CD14-positive monocyte (primary cell): ENCODE measurements at regions not wholly inside any gene's neighbourhood (a gene's known extent, or its start where the extent isn't known, plus 50 kb on each side); places are given as distances from the start of the nearest gene placed in this dataset.

Source experiments
- DNase-seq, 3 donors: peaks; one replicate each; pipeline ENCODE4 v3.0.0-alpha.2; 2011 to 2022
- H2AFZ ChIP-seq: 2 replicates; pipeline ENCODE4 v1.6.0; 2012; ENCODE audit warnings: mild to moderate bottlenecking, low read depth, low read length, inconsistent platforms; ENCODE audit not compliant: insufficient read depth, poor library complexity, severe bottlenecking
- H3K27ac ChIP-seq, 2 donors: 1 replicate in 1 of 2; 2 replicates in 1 of 2; pipeline ENCODE4 v1.5.1; 2012 to 2013; ENCODE audit warnings: low read length in 2 of 2, control low read depth in 1 of 2, inconsistent platforms in 1 of 2, low read depth in 1 of 2, mild to moderate bottlenecking in 1 of 2
- H3K27me3 ChIP-seq, 2 donors: one replicate each; pipeline versions ENCODE4 v1.6.0 to v1.6.1; 2011 to 2013; ENCODE audit warnings: low read length in 2 of 2; ENCODE audit not compliant: control insufficient read depth in 2 of 2, insufficient read depth in 2 of 2
- H3K36me3 ChIP-seq, 2 donors: replicated peaks in 1 of 2; 1 replicate in 1 of 2; 2 replicates in 1 of 2; pipeline versions ENCODE4 v1.5.1 to v1.6.1; 2012 to 2013; ENCODE audit warnings: low read length in 2 of 2, control low read depth in 1 of 2, inconsistent platforms in 1 of 2, mild to moderate bottlenecking in 1 of 2; ENCODE audit not compliant: insufficient read depth in 2 of 2, control insufficient read depth in 1 of 2
- H3K4me1 ChIP-seq, 2 donors: 1 replicate in 1 of 2; 2 replicates in 1 of 2; pipeline versions ENCODE4 v1.5.1 to v1.6.1; 2012 to 2013; ENCODE audit warnings: low read length in 2 of 2, control low read depth in 1 of 2, inconsistent platforms in 1 of 2, mild to moderate bottlenecking in 1 of 2, moderate library complexity in 1 of 2; ENCODE audit not compliant: insufficient read depth in 2 of 2, control insufficient read depth in 1 of 2
- H3K4me2 ChIP-seq: replicated peaks from 2 replicates; pipeline ENCODE3; 2012; ENCODE audit warnings: low read length, moderate library complexity, mild to moderate bottlenecking; ENCODE audit not compliant: poor library complexity, severe bottlenecking; ENCODE audit errors: extremely low read depth
- H3K4me3 ChIP-seq, 3 experiments: fragments of 200-600 bp in 1 of 3; sonication (generic) in 1 of 3; replicated peaks in 1 of 3; 1 replicate in 2 of 3; 2 replicates in 1 of 3; pipeline ENCODE4 v1.5.1; 2011 to 2013; ENCODE audit warnings: low read length in 3 of 3, mild to moderate bottlenecking in 3 of 3, control low read depth in 2 of 3, low read depth in 2 of 3, inconsistent platforms in 1 of 3, moderate library complexity in 1 of 3
- H3K79me2 ChIP-seq: 2 replicates; pipeline ENCODE4 v1.6.0; 2012; ENCODE audit warnings: mild to moderate bottlenecking, control low read depth, inconsistent platforms, low read length, moderate library complexity; ENCODE audit not compliant: insufficient read depth
- H3K9ac ChIP-seq: 2 replicates; pipeline ENCODE4 v1.6.0; 2017; ENCODE audit warnings: low read length, mild to moderate bottlenecking; ENCODE audit not compliant: insufficient read depth, poor library complexity, severe bottlenecking
- H3K9me3 ChIP-seq, 2 donors: replicated peaks in 1 of 2; 1 replicate in 1 of 2; 2 replicates in 1 of 2; pipeline versions ENCODE4 v1.5.1 to v1.6.1; 2012 to 2013; ENCODE audit warnings: low read length in 2 of 2, control low read depth in 1 of 2; ENCODE audit not compliant: control insufficient read depth in 1 of 2, insufficient read depth in 1 of 2
- H4K20me1 ChIP-seq: 2 replicates; pipeline ENCODE4 v1.6.0; 2012; ENCODE audit warnings: mild to moderate bottlenecking, low read length, control low read depth, moderate library complexity; ENCODE audit not compliant: insufficient read depth
- H3K27ac Mint-ChIP-seq, 7 donors: one replicate each; pipeline ENCODE4 v1.8.0; 2020; ENCODE audit warnings: mild to moderate bottlenecking in 7 of 7, mixed read lengths in 7 of 7, moderate library complexity in 6 of 7, inconsistent platforms in 2 of 7
- H3K27me3 Mint-ChIP-seq, 3 donors: one replicate each; pipeline ENCODE4 v1.8.0; 2021 to 2022; ENCODE audit warnings: low read depth in 3 of 3, mild to moderate bottlenecking in 3 of 3, mixed read lengths in 3 of 3, moderate library complexity in 3 of 3, inconsistent platforms in 1 of 3
- H3K36me3 Mint-ChIP-seq, 2 donors: one replicate each; pipeline ENCODE4 v1.8.0; 2020; ENCODE audit warnings: mixed read lengths in 2 of 2, inconsistent platforms in 1 of 2, mild to moderate bottlenecking in 1 of 2
- H3K4me1 Mint-ChIP-seq: one replicate; pipeline ENCODE4 v1.8.0; 2020; ENCODE audit warnings: mild to moderate bottlenecking, mixed read lengths
- H3K4me3 Mint-ChIP-seq, 2 donors: one replicate each; pipeline ENCODE4 v1.8.0; 2020; ENCODE audit warnings: mild to moderate bottlenecking in 2 of 2, mixed read lengths in 2 of 2, moderate library complexity in 1 of 2
- H3K9me3 Mint-ChIP-seq, 7 donors: one replicate each; pipeline ENCODE4 v1.8.0; 2020 to 2022; ENCODE audit warnings: mixed read lengths in 7 of 7, mild to moderate bottlenecking in 6 of 7, moderate library complexity in 6 of 7, inconsistent platforms in 2 of 7
- WGBS: methylation state at CpG from one replicate; pipeline ENCODE4 v1.1.5; 2013; ENCODE audit warnings: missing lambda C conversion rate; ENCODE audit not compliant: insufficient coverage; 5-methylcytosine and 5-hydroxymethylcytosine counted together
- intact Hi-C, 2 donors: fragments of 100-400 bp; cut with micrococcal nuclease; formaldehyde crosslinking; loops; one replicate each; pipeline versions ENCODE4 v1.15.0 to v1.15.1; 2023
- TF ChIP-seq, protein P1 (sequence below): fragments of 200-600 bp; IDR thresholded peaks from one replicate; pipeline ENCODE4 v1.8.0; 2022; ENCODE audit warnings: antibody characterized with exemption, mild to moderate bottlenecking

DNA sequence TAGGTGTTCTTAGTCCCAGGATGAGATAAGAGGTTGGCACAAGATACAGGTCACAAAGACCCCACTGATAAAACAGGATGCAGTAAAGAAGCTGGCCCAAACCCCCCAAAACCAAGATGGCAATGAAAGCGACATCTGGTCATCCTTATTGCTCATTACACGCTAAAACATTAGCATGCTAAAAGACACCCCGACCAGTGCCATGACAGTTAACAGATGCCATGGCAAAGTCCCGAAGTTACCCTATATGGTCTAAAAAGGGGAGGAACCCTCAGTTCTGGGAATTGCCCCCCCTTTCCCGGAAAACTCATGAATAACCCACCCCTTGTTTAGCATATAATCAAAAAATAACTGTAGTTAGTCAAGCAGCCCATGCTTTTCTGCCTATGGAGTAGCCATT, 251.1 kb downstream of the SLC4A3 start:
- DNase-seq: no peak
- no peaks in the 10 kb centered on the region for H3K27me3 ChIP-seq
- Mint-ChIP-seq H3K4me3 (no peak overlapping the region), H3K9me3 (peaks cover 0 to 6% (median 0%) of the 10 kb centered on the region in 7 donors), H3K4me1 (no peaks in the 10 kb centered on the region), H3K27ac (no peak overlapping the region), H3K27me3 (no peaks in the 10 kb centered on the region), H3K36me3 (no peaks in the 10 kb centered on the region)
- no peak overlapping the region for H3K4me3 ChIP-seq
- H4K20me1 ChIP-seq: no peaks in the 10 kb centered on the region
- H3K9me3 ChIP-seq: no peaks in the 10 kb centered on the region
- no peaks in the 10 kb centered on the region for H3K4me1 ChIP-seq
- 90% methylated on average over 2 of the region's 5 CpGs for WGBS
- TF ChIP-seq, protein P1, sequence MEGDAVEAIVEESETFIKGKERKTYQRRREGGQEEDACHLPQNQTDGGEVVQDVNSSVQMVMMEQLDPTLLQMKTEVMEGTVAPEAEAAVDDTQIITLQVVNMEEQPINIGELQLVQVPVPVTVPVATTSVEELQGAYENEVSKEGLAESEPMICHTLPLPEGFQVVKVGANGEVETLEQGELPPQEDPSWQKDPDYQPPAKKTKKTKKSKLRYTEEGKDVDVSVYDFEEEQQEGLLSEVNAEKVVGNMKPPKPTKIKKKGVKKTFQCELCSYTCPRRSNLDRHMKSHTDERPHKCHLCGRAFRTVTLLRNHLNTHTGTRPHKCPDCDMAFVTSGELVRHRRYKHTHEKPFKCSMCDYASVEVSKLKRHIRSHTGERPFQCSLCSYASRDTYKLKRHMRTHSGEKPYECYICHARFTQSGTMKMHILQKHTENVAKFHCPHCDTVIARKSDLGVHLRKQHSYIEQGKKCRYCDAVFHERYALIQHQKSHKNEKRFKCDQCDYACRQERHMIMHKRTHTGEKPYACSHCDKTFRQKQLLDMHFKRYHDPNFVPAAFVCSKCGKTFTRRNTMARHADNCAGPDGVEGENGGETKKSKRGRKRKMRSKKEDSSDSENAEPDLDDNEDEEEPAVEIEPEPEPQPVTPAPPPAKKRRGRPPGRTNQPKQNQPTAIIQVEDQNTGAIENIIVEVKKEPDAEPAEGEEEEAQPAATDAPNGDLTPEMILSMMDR: no peak
- no peaks in the 10 kb centered on the region for H3K79me2 ChIP-seq
- no peak overlapping the region for H3K4me2 ChIP-seq
- H3K9ac ChIP-seq: no peak overlapping the region
- no peak overlapping the region for H2AFZ ChIP-seq
- no peaks in the 10 kb centered on the region for H3K36me3 ChIP-seq
- H3K27ac ChIP-seq: no peak overlapping the region
- intact Hi-C loops: no loop called here

DNA sequence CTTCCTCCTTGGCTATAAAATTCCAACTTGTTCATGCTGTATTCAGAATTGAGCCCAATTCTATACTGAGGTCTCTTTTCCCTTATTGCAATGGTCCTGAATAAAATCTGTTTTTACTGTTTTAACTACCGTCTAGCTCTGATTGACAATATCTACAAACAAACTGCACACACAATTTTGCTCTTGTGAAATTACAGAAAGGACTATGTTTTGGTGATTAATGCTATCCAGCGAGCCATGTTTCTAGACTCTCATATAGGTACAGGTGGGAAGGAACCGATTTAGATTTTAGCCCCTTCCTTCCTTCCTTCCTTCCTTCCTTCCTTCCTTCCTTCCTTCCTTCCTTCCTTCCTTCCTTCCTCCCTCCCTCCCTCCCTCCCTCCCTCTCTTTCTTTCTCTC, 254.4 kb downstream of the SLC4A3 start:
- TF ChIP-seq, protein P1: no peak
- Mint-ChIP-seq H3K9me3 (peaks cover 0 to 5% (median 3%) of the 10 kb centered on the region in 7 donors), H3K4me1 (no peaks in the 10 kb centered on the region), H3K27me3 (no peaks in the 10 kb centered on the region), H3K36me3 (no peaks in the 10 kb centered on the region), H3K4me3 (no peak overlapping the region), H3K27ac (no peak overlapping the region)
- Histone ChIP-seq H3K4me1 (no peaks in the 10 kb centered on the region), H3K27me3 (no peaks in the 10 kb centered on the region), H2AFZ (no peak overlapping the region), H3K4me2 (no peak overlapping the region), H3K9me3 (no peaks in the 10 kb centered on the region), H3K36me3 (no peaks in the 10 kb centered on the region), H4K20me1 (no peaks in the 10 kb centered on the region), H3K79me2 (no peaks in the 10 kb centered on the region), H3K27ac (no peak overlapping the region), H3K9ac (no peak overlapping the region), H3K4me3 (no peak overlapping the region)
- intact Hi-C loops: no loop called here
- DNase-seq: no peak
- no CpG with 5 or more reads among the region's 3 CpGs for WGBS
